ENCODE measurements at regions not wholly inside any gene's neighbourhood (a gene's known extent, or its start where the extent isn't known, plus 50 kb on each side); places are given as distances from the start of the nearest gene placed in this dataset.
"Not testable (repeated sequence)": the region's sequence is repeated elsewhere in the genome, so short reads cannot be mapped to it uniquely, and the experiment has no call there.

GRCh38 chrX:1023676-1024075, 188.8 kb downstream of the CRLF2 start:
- TF ChIP-seq POLR2A (IDR thresholded peaks at IDR 0.05) (no peak), CTCF (IDR thresholded peaks at IDR 0.05) (no peak), POLR2AphosphoS5 (IDR thresholded peaks at IDR 0.05) (no peak)
- H3K36me3 ChIP-seq: no peaks in the 10 kb centered on the region
- H3K27me3 ChIP-seq: peaks cover 0 to 3% of the 10 kb centered on the region in 2 donors
- no peak overlapping the region for H3K4me3 ChIP-seq
- no peaks in the 10 kb centered on the region for H3K4me1 ChIP-seq
- peak in 1 of 2 donors; percentile 19 for DNase-seq (ENCODE audit: low spot score in 2 of 2)
- no peak overlapping the region for H3K27ac ChIP-seq
- intact Hi-C loops (cut with DNase I; ENCODE audit: low total_unique reads): no loop called here
- H3K9me3 ChIP-seq: peaks cover 14 to 19% of the 10 kb centered on the region in 2 donors

- not testable (repeated sequence) for H3K4me1 ChIP-seq
These were observed 191.0 kb downstream of the CRLF2 start for GRCh38 chrX:1021314-1021993.

GRCh38 chrX:1020634-1021166, 191.7 kb downstream of the CRLF2 start:
- Histone ChIP-seq H3K27ac (no peak overlapping the region), H3K4me3 (no peak overlapping the region), H3K27me3 (no peaks in the 10 kb centered on the region), H3K36me3 (no peaks in the 10 kb centered on the region), H3K4me1 (no peaks in the 10 kb centered on the region), H3K9me3 (peaks cover 16 to 23% of the 10 kb centered on the region in 2 donors)
- no peak for TF ChIP-seq CTCF (IDR thresholded peaks at IDR 0.05)
- peak in 1 of 2 donors; percentile 25 for DNase-seq (ENCODE audit: low spot score in 2 of 2)
- intact Hi-C loops (cut with DNase I; ENCODE audit: low total_unique reads): no loop called here

More at GRCh38 chrX:1021314-1021993, 191.0 kb downstream of the CRLF2 start:
- peaks cover 16 to 23% of the 10 kb centered on the region in 2 donors for H3K9me3 ChIP-seq
- intact Hi-C loops (cut with DNase I; ENCODE audit: low total_unique reads); H3K36me3 ChIP-seq; H3K4me3 ChIP-seq; H3K27ac ChIP-seq; H3K27me3 ChIP-seq: not testable (repeated sequence)
- DNase-seq (ENCODE audit: low spot score in 2 of 2): peak in 1 of 2 donors; percentile 0

- intact Hi-C loops (cut with DNase I; ENCODE audit: low total_unique reads); H3K4me1 ChIP-seq; DNase-seq (ENCODE audit: low spot score in 2 of 2); H3K36me3 ChIP-seq; H3K4me3 ChIP-seq; H3K27me3 ChIP-seq; H3K27ac ChIP-seq: not testable (repeated sequence)
- H3K9me3 ChIP-seq: peaks cover 16 to 23% of the 10 kb centered on the region in 2 donors
These were observed 195.5 kb downstream of the CRLF2 start for GRCh38 chrX:1016926-1017325.

- H3K36me3 ChIP-seq; H3K4me1 ChIP-seq; DNase-seq (ENCODE audit: low spot score in 2 of 2); H3K27ac ChIP-seq; H3K27me3 ChIP-seq; intact Hi-C loops (cut with DNase I; ENCODE audit: low total_unique reads); H3K4me3 ChIP-seq: not testable (repeated sequence)
- peaks cover 12 to 16% of the 10 kb centered on the region in 2 donors for H3K9me3 ChIP-seq
These were observed 196.2 kb downstream of the CRLF2 start for GRCh38 chrX:1016281-1016680.

GRCh38 chrX:1012678-1013300, 199.7 kb downstream of the CRLF2 start:
- intact Hi-C loops (cut with DNase I; ENCODE audit: low total_unique reads): no loop called here
- no peak for TF ChIP-seq CTCF (IDR thresholded peaks at IDR 0.05)
- TF ChIP-seq POLR2A (IDR thresholded peaks at IDR 0.05): no peak
- TF ChIP-seq POLR2AphosphoS5 (IDR thresholded peaks at IDR 0.05): no peak
- Histone ChIP-seq H3K4me1 (no peaks in the 10 kb centered on the region), H3K36me3 (no peaks in the 10 kb centered on the region), H3K4me3 (no peak overlapping the region), H3K9me3 (no peaks in the 10 kb centered on the region), H3K27me3 (no peaks in the 10 kb centered on the region), H3K27ac (no peak overlapping the region)
- no peak for DNase-seq (ENCODE audit: low spot score in 2 of 2)

Measured in breast epithelium (tissue), 4 donors.